Activated T-helper 17 cell treated with anti-CD3 and anti-CD28 coated beads, Interleukin-2, amount 50 U/mL, for 72 hours (primary cell): ENCODE measurements at regions not wholly inside any gene's neighbourhood (a gene's known extent, or its start where the extent isn't known, plus 50 kb on each side); places are given as distances from the start of the nearest gene placed in this dataset.

Source experiments
- ATAC-seq: fragments of 150-1000 bp; cut with Tn5 transposase; replicated peaks from 2 replicates; pipeline ENCODE4 v1.10.0; 2021; ENCODE audit warnings: mild to moderate bottlenecking, moderate library complexity
- H3K27ac Mint-ChIP-seq: one replicate; pipeline ENCODE4 v1.8.0; 2022; ENCODE audit warnings: mixed read lengths
- H3K27me3 Mint-ChIP-seq: one replicate; pipeline ENCODE4 v1.8.0; 2022; ENCODE audit warnings: mixed read lengths
- H3K36me3 Mint-ChIP-seq: one replicate; pipeline ENCODE4 v1.8.0; 2022; ENCODE audit warnings: low read depth, mild to moderate bottlenecking, mixed read lengths
- H3K4me1 Mint-ChIP-seq: one replicate; pipeline ENCODE4 v1.8.0; 2022; ENCODE audit warnings: mixed read lengths
- H3K4me3 Mint-ChIP-seq: one replicate; pipeline ENCODE4 v1.8.0; 2022; ENCODE audit warnings: mild to moderate bottlenecking, mixed read lengths
- H3K9me3 Mint-ChIP-seq: one replicate; pipeline ENCODE4 v1.8.0; 2022; ENCODE audit warnings: mixed read lengths

GRCh38 chr2:216808805-216809425 is 50.9 kb downstream of the TNP1 start:
- ATAC-seq, result no peak
- no peak overlapping the region for H3K4me3 Mint-ChIP-seq
- no peaks in the 10 kb centered on the region for H3K27me3 Mint-ChIP-seq
- H3K36me3 Mint-ChIP-seq, result no peaks in the 10 kb centered on the region
- no peak overlapping the region for H3K27ac Mint-ChIP-seq
- no peaks in the 10 kb centered on the region for H3K4me1 Mint-ChIP-seq
- no peaks in the 10 kb centered on the region for H3K9me3 Mint-ChIP-seq

- H3K27me3 Mint-ChIP-seq, result no peaks in the 10 kb centered on the region
- no peak overlapping the region for H3K27ac Mint-ChIP-seq
- ATAC-seq, result no peak
- no peaks in the 10 kb centered on the region for H3K9me3 Mint-ChIP-seq
- no peaks in the 10 kb centered on the region for H3K4me1 Mint-ChIP-seq
- H3K36me3 Mint-ChIP-seq, result no peaks in the 10 kb centered on the region
- no peak overlapping the region for H3K4me3 Mint-ChIP-seq
Observed at GRCh38 chr2:216807857-216808272, 52.0 kb downstream of the TNP1 start.

GRCh38 chr2:216804357-216805350 is 55.2 kb downstream of the TNP1 start:
- H3K4me3 Mint-ChIP-seq, result no peak overlapping the region
- no peaks in the 10 kb centered on the region for H3K36me3 Mint-ChIP-seq
- no peaks in the 10 kb centered on the region for H3K4me1 Mint-ChIP-seq
- no peak overlapping the region for H3K27ac Mint-ChIP-seq
- H3K9me3 Mint-ChIP-seq, result no peaks in the 10 kb centered on the region
- H3K27me3 Mint-ChIP-seq, result no peaks in the 10 kb centered on the region
- no peak for ATAC-seq

GRCh38 chr2:216803791-216804190 is 56.1 kb downstream of the TNP1 start:
- Mint-ChIP-seq H3K36me3 (no peaks in the 10 kb centered on the region), H3K4me1 (no peaks in the 10 kb centered on the region), H3K27ac (no peak overlapping the region), H3K4me3 (no peak overlapping the region), H3K27me3 (no peaks in the 10 kb centered on the region), H3K9me3 (no peaks in the 10 kb centered on the region)
- ATAC-seq, result no peak

GRCh38 chr2:216802516-216803215 is 57.2 kb downstream of the TNP1 start:
- Mint-ChIP-seq H3K27ac (no peak overlapping the region), H3K27me3 (no peaks in the 10 kb centered on the region), H3K4me1 (no peaks in the 10 kb centered on the region), H3K4me3 (no peak overlapping the region), H3K9me3 (no peaks in the 10 kb centered on the region), H3K36me3 (no peaks in the 10 kb centered on the region)
- ATAC-seq, result no peak

- H3K4me3 Mint-ChIP-seq, result no peak overlapping the region
- H3K9me3 Mint-ChIP-seq, result no peaks in the 10 kb centered on the region
- H3K36me3 Mint-ChIP-seq, result no peaks in the 10 kb centered on the region
- ATAC-seq, result no peak
- H3K27me3 Mint-ChIP-seq, result no peaks in the 10 kb centered on the region
- H3K27ac Mint-ChIP-seq, result no peak overlapping the region
- no peaks in the 10 kb centered on the region for H3K4me1 Mint-ChIP-seq
Observed at GRCh38 chr2:216800836-216801235, 59.0 kb downstream of the TNP1 start.

GRCh38 chr2:216799873-216800431 is 59.9 kb downstream of the TNP1 start:
- Mint-ChIP-seq H3K4me1 (no peaks in the 10 kb centered on the region), H3K36me3 (no peaks in the 10 kb centered on the region), H3K4me3 (no peak overlapping the region), H3K27me3 (peaks cover under 1% of the 10 kb centered on the region), H3K27ac (no peak overlapping the region), H3K9me3 (no peaks in the 10 kb centered on the region)
- no peak for ATAC-seq

- Mint-ChIP-seq H3K4me3 (no peak overlapping the region), H3K9me3 (no peaks in the 10 kb centered on the region), H3K27me3 (peaks cover 12% of the 10 kb centered on the region), H3K27ac (no peak overlapping the region), H3K4me1 (no peaks in the 10 kb centered on the region), H3K36me3 (no peaks in the 10 kb centered on the region)
- no peak for ATAC-seq
Observed at GRCh38 chr2:216796115-216796840, 63.6 kb downstream of the TNP1 start.

GRCh38 chr2:216793386-216793785 is 66.5 kb downstream of the TNP1 start:
- Mint-ChIP-seq H3K27ac (no peak overlapping the region), H3K9me3 (no peaks in the 10 kb centered on the region), H3K27me3 (peaks cover 12% of the 10 kb centered on the region), H3K36me3 (no peaks in the 10 kb centered on the region), H3K4me3 (no peak overlapping the region), H3K4me1 (no peaks in the 10 kb centered on the region)
- ATAC-seq, result no peak

GRCh38 chr2:216792222-216793021 is 67.4 kb downstream of the TNP1 start:
- Mint-ChIP-seq H3K27ac (no peak overlapping the region), H3K36me3 (no peaks in the 10 kb centered on the region), H3K4me3 (no peak overlapping the region), H3K9me3 (no peaks in the 10 kb centered on the region), H3K27me3 (peaks cover 12% of the 10 kb centered on the region), H3K4me1 (no peaks in the 10 kb centered on the region)
- ATAC-seq, result no peak

- Mint-ChIP-seq H3K4me3 (no peak overlapping the region), H3K4me1 (no peaks in the 10 kb centered on the region), H3K27ac (no peak overlapping the region), H3K9me3 (no peaks in the 10 kb centered on the region), H3K27me3 (peaks cover 16% of the 10 kb centered on the region), H3K36me3 (no peaks in the 10 kb centered on the region)
- no peak for ATAC-seq
Observed at GRCh38 chr2:216791303-216791702, 68.6 kb downstream of the TNP1 start.

GRCh38 chr2:216789081-216789480 is 70.8 kb downstream of the TNP1 start:
- ATAC-seq, result no peak
- Mint-ChIP-seq H3K27me3 (peaks cover 11% of the 10 kb centered on the region), H3K9me3 (no peaks in the 10 kb centered on the region), H3K27ac (no peak overlapping the region), H3K4me3 (no peak overlapping the region), H3K4me1 (no peaks in the 10 kb centered on the region), H3K36me3 (no peaks in the 10 kb centered on the region)

GRCh38 chr2:216787851-216788540 is 71.9 kb downstream of the TNP1 start:
- Mint-ChIP-seq H3K36me3 (no peaks in the 10 kb centered on the region), H3K27ac (no peak overlapping the region)

More at GRCh38 chr2:216787851-216788540, 71.9 kb downstream of the TNP1 start:
- peaks cover 5% of the 10 kb centered on the region for H3K27me3 Mint-ChIP-seq
- no peaks in the 10 kb centered on the region for H3K4me1 Mint-ChIP-seq
- no peak overlapping the region for H3K4me3 Mint-ChIP-seq
- ATAC-seq, result no peak
- no peaks in the 10 kb centered on the region for H3K9me3 Mint-ChIP-seq
